ENCODE measurements at regions not wholly inside any gene's neighbourhood (a gene's known extent, or its start where the extent isn't known, plus 50 kb on each side); places are given as distances from the start of the nearest gene placed in this dataset.

DNA sequence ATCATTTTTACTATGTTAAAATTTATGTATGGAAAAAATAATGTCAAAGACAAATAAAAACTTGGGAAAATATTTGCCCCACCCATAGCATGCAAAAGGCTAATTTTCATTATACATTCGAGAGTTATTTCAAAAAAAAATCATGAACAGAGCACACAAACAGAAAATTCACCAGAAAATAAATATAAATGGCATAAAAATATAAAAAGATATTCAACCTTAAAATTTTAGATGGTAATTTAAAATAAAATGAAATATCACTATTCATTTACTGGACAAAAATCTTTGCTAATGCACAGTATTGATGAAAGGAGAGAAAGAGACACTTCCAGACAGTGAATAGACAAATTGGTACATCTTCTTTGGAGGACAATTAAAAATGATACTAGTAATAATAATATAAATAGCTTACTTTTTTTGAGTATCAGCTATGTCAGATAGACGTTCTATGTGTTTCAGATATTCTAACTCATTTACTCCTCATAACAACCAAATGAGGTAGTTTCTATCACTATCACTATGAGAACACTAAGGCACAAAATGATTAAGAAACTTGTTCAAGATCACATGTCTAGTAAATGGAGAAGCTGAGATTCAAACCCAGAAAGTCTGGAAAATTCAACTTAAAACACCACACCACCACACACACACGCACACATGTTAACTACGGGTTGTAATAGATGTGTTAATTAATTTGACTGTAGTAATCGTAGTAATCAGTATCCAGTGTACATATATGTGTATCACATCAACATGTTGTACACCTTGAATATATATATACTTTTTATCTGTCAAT lies 63.0 kb downstream of the CCDC71L start:
- no peak for TF ChIP-seq RARB (CRISPR knock-in tag; IDR thresholded peaks at IDR 0.05)
- TF ChIP-seq, protein P1, sequence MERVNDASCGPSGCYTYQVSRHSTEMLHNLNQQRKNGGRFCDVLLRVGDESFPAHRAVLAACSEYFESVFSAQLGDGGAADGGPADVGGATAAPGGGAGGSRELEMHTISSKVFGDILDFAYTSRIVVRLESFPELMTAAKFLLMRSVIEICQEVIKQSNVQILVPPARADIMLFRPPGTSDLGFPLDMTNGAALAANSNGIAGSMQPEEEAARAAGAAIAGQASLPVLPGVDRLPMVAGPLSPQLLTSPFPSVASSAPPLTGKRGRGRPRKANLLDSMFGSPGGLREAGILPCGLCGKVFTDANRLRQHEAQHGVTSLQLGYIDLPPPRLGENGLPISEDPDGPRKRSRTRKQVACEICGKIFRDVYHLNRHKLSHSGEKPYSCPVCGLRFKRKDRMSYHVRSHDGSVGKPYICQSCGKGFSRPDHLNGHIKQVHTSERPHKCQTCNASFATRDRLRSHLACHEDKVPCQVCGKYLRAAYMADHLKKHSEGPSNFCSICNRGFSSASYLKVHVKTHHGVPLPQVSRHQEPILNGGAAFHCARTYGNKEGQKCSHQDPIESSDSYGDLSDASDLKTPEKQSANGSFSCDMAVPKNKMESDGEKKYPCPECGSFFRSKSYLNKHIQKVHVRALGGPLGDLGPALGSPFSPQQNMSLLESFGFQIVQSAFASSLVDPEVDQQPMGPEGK (CRISPR knock-in tag; IDR thresholded peaks at IDR 0.05; ENCODE audit: borderline replicate concordance) = no peak
- TF ChIP-seq, protein P2, sequence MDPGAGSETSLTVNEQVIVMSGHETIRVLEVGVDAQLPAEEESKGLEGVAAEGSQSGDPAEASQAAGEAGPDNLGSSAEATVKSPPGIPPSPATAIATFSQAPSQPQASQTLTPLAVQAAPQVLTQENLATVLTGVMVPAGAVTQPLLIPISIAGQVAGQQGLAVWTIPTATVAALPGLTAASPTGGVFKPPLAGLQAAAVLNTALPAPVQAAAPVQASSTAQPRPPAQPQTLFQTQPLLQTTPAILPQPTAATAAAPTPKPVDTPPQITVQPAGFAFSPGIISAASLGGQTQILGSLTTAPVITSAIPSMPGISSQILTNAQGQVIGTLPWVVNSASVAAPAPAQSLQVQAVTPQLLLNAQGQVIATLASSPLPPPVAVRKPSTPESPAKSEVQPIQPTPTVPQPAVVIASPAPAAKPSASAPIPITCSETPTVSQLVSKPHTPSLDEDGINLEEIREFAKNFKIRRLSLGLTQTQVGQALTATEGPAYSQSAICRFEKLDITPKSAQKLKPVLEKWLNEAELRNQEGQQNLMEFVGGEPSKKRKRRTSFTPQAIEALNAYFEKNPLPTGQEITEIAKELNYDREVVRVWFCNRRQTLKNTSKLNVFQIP (CRISPR knock-in tag; IDR thresholded peaks at IDR 0.05; ENCODE audit: borderline replicate concordance, low read depth) = no peak
- TF ChIP-seq, protein P3, sequence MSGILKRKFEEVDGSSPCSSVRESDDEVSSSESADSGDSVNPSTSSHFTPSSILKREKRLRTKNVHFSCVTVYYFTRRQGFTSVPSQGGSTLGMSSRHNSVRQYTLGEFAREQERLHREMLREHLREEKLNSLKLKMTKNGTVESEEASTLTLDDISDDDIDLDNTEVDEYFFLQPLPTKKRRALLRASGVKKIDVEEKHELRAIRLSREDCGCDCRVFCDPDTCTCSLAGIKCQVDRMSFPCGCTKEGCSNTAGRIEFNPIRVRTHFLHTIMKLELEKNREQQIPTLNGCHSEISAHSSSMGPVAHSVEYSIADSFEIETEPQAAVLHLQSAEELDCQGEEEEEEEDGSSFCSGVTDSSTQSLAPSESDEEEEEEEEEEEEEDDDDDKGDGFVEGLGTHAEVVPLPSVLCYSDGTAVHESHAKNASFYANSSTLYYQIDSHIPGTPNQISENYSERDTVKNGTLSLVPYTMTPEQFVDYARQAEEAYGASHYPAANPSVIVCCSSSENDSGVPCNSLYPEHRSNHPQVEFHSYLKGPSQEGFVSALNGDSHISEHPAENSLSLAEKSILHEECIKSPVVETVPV (CRISPR knock-in tag; IDR thresholded peaks at IDR 0.05) = no peak
- TF ChIP-seq ZFP3 (CRISPR knock-in tag; IDR thresholded peaks at IDR 0.05) = no peak
- TF ChIP-seq TOX (CRISPR knock-in tag; IDR thresholded peaks at IDR 0.05; ENCODE audit: borderline replicate concordance) = no peak
- no peak for TF ChIP-seq ZNF8 (CRISPR knock-in tag; IDR thresholded peaks at IDR 0.05)
- no peak for TF ChIP-seq ARNTL (CRISPR knock-in tag; IDR thresholded peaks at IDR 0.05; ENCODE audit: borderline replicate concordance, low read depth)
- TF ChIP-seq OSR1 (CRISPR knock-in tag; IDR thresholded peaks at IDR 0.05) = no peak
- TF ChIP-seq PPARA (CRISPR knock-in tag; IDR thresholded peaks at IDR 0.05; ENCODE audit: borderline replicate concordance) = no peak
- TF ChIP-seq ESRRG (CRISPR knock-in tag; IDR thresholded peaks at IDR 0.05) = no peak
- TF ChIP-seq ZFP30 (CRISPR knock-in tag; IDR thresholded peaks at IDR 0.05) = no peak
- TF ChIP-seq, protein P4, sequence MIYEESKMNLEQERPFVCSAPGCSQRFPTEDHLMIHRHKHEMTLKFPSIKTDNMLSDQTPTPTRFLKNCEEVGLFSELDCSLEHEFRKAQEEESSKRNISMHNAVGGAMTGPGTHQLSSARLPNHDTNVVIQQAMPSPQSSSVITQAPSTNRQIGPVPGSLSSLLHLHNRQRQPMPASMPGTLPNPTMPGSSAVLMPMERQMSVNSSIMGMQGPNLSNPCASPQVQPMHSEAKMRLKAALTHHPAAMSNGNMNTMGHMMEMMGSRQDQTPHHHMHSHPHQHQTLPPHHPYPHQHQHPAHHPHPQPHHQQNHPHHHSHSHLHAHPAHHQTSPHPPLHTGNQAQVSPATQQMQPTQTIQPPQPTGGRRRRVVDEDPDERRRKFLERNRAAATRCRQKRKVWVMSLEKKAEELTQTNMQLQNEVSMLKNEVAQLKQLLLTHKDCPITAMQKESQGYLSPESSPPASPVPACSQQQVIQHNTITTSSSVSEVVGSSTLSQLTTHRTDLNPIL (CRISPR knock-in tag; IDR thresholded peaks at IDR 0.05; ENCODE audit: low read depth) = no peak

Data from SK-N-SH treated with all-trans-retinoic acid at 6 μM for 48 hours (cell line).